ENCODE measurements at regions not wholly inside any gene's neighbourhood (a gene's known extent, or its start where the extent isn't known, plus 50 kb on each side); places are given as distances from the start of the nearest gene placed in this dataset.

GRCh38 chr13:33472446-33472845, 186.9 kb upstream of the STARD13 start:
- DNase-seq = no peak

- no peak for DNase-seq
Observed at GRCh38 chr13:33479105-33479504, 193.6 kb upstream of the STARD13 start.

- DNase-seq = no peak
Observed at GRCh38 chr13:33480561-33480960, 195.0 kb upstream of the STARD13 start.

- no peak for DNase-seq
Observed at GRCh38 chr13:33483471-33483870, 197.9 kb upstream of the STARD13 start.

- DNase-seq = no peak
Observed at GRCh38 chr13:33485247-33485646, 199.7 kb upstream of the STARD13 start.

GRCh38 chr13:33487575-33488243, 202.2 kb upstream of the STARD13 start:
- DNase-seq = peak; percentile 30

GRCh38 chr13:33489563-33489962, 204.0 kb upstream of the STARD13 start:
- DNase-seq = no peak

GRCh38 chr13:33490461-33491327, 205.1 kb upstream of the STARD13 start:
- no peak for DNase-seq

GRCh38 chr13:33493672-33494365, 208.3 kb upstream of the STARD13 start:
- DNase-seq = no peak

GRCh38 chr13:33494596-33495204, 209.1 kb upstream of the STARD13 start:
- DNase-seq = peak; percentile 20

- no peak for DNase-seq
Observed at GRCh38 chr13:33496336-33496735, 210.8 kb upstream of the STARD13 start.

GRCh38 chr13:33497146-33497845, 211.7 kb upstream of the STARD13 start:
- DNase-seq = no peak

GRCh38 chr13:33508060-33508459, 222.5 kb upstream of the STARD13 start:
- DNase-seq = no peak

- DNase-seq = no peak
Observed at GRCh38 chr13:33509642-33510229, 224.2 kb upstream of the STARD13 start.

- DNase-seq = no peak
Observed at GRCh38 chr13:33510350-33510970, 224.9 kb upstream of the STARD13 start.

- DNase-seq = no peak
Observed at GRCh38 chr13:33512880-33513554, 227.5 kb upstream of the STARD13 start.

GRCh38 chr13:33514362-33514761, 228.8 kb upstream of the STARD13 start:
- no peak for DNase-seq

GRCh38 chr13:33515146-33515545, 229.6 kb upstream of the STARD13 start:
- no peak for DNase-seq

- no peak for DNase-seq
Observed at GRCh38 chr13:33518452-33518851, 232.9 kb upstream of the STARD13 start.

- no peak for DNase-seq
Observed at GRCh38 chr13:33519561-33520467, 234.3 kb upstream of the STARD13 start.
